Gastrocnemius medialis (tissue), 4 donors: ENCODE measurements at regions not wholly inside any gene's neighbourhood (a gene's known extent, or its start where the extent isn't known, plus 50 kb on each side); places are given as distances from the start of the nearest gene placed in this dataset.

Experiments used
- POLR2A ChIP-seq, 2 donors: fragments of 450-650 bp; IDR thresholded peaks; one replicate each; pipeline ENCODE4 v1.6.1; 2017; ENCODE audit warnings: antibody characterized with exemption in 2 of 2, mild to moderate bottlenecking in 2 of 2, moderate library complexity in 2 of 2
- TF ChIP-seq, protein P1 (sequence below), 5 experiments: fragments of 450-650 bp in 3 of 5; fragments of 200-600 bp in 2 of 5; sonication (generic) in 2 of 5; IDR thresholded peaks in 4 of 5; conservative IDR thresholded peaks in 1 of 5; 1 replicate in 4 of 5; 2 replicates in 1 of 5; pipeline ENCODE4 v1.5.1; 2016 to 2019; ENCODE audit warnings: antibody characterized with exemption in 5 of 5, mild to moderate bottlenecking in 3 of 5, moderate library complexity in 3 of 5

DNA sequence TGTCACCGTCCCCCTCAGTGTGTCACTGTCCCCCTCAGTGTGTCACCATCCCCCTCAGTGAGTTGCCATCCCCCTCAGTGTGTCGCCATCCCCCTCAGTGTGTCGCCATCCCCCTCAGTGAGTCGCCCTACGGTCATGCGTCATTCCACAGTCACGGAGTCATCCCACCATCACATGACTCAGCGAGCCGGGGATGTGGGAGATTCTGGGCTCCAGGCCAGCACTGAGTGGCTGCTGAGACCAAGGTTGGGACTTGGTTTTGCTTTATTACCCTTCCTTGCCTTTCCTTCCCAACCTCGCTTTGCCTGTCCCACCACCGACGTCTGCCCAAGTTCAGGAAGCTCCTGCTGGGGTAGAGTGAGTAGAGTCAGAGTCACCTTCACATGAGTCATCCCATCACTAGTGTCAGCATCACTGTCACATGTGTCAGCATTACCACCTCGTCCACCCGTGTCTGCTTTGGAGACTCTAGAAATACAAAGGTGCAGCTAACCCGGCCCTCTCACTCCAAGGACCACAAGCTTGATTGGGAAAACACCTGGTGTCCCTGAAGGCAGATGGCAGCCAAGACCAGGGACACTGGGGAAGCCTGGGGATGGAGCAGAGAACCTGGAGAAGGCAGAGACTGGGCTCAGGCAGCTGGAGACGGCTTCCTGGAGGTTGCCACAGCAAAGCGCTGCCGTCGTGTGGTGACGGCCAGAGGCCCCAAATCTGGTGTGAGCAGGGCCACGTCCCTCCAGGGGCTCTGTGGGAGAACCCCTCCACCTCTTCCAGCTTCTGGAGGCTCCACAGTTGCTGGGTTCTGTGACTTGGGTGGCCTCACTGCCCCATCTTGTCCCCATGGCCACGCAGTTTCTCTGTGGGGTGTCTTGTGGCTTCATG lies 485.2 kb upstream of the SALL3 start:
- TF ChIP-seq, protein P1, sequence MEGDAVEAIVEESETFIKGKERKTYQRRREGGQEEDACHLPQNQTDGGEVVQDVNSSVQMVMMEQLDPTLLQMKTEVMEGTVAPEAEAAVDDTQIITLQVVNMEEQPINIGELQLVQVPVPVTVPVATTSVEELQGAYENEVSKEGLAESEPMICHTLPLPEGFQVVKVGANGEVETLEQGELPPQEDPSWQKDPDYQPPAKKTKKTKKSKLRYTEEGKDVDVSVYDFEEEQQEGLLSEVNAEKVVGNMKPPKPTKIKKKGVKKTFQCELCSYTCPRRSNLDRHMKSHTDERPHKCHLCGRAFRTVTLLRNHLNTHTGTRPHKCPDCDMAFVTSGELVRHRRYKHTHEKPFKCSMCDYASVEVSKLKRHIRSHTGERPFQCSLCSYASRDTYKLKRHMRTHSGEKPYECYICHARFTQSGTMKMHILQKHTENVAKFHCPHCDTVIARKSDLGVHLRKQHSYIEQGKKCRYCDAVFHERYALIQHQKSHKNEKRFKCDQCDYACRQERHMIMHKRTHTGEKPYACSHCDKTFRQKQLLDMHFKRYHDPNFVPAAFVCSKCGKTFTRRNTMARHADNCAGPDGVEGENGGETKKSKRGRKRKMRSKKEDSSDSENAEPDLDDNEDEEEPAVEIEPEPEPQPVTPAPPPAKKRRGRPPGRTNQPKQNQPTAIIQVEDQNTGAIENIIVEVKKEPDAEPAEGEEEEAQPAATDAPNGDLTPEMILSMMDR (IDR thresholded peaks at IDR 0.05 in 4 of 5, conservative IDR thresholded peaks at IDR 0.05 in 1 of 5): no peak
- TF ChIP-seq POLR2A (IDR thresholded peaks at IDR 0.05): no peak
